ENCODE measurements at regions not wholly inside any gene's neighbourhood (a gene's known extent, or its start where the extent isn't known, plus 50 kb on each side); places are given as distances from the start of the nearest gene placed in this dataset.
A peak's percentile ranks its signal among the peaks of the same experiment; 100 is the strongest.

GRCh38 chr4:149952101-149952500, 126.1 kb upstream of the DCLK2 start:
- Histone ChIP-seq H3K27me3 (ENCODE audit: control insufficient read depth, insufficient read depth, low read length) (no peaks in the 10 kb centered on the region), H3K4me3 (ENCODE audit: insufficient read depth, low read depth, low read length) (no peak overlapping the region), H3K36me3 (replicated peaks; ENCODE audit: control insufficient read depth, insufficient read depth, low read length) (no peaks in the 10 kb centered on the region)
- no peak for DNase-seq

DNA sequence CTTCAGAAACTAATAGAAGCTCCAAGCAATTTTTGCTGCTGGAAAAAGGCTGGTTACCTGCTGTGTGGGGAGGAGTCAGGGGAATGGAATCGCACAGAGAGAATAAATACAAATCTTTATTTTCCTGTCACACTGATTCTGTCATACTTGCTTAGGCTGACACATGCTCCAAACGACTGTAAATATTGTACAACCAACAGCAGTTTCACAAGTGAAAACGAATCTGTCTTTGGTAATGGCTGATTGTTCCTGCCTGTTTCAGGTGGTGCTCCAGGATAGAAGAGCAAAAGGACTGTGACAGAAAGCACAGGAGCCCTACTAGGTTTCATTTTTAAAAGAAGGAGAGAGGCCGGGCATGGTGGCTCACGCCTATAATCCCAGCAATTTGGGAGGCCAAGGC, 125.5 kb upstream of the DCLK2 start:
- no peaks in the 10 kb centered on the region for H3K36me3 ChIP-seq (replicated peaks; ENCODE audit: control insufficient read depth, insufficient read depth, low read length)
- no peak overlapping the region for H3K4me3 ChIP-seq (ENCODE audit: insufficient read depth, low read depth, low read length)

GRCh38 chr4:149955780-149956390, 122.4 kb upstream of the DCLK2 start:
- no peak overlapping the region for H3K4me3 ChIP-seq (ENCODE audit: insufficient read depth, low read depth, low read length)

More for the DNA sequence above, 125.5 kb upstream of the DCLK2 start:
- no peak for DNase-seq
- no peaks in the 10 kb centered on the region for H3K27me3 ChIP-seq (ENCODE audit: control insufficient read depth, insufficient read depth, low read length)

GRCh38 chr4:149956678-149957077, 121.6 kb upstream of the DCLK2 start:
- Histone ChIP-seq H3K4me3 (ENCODE audit: insufficient read depth, low read depth, low read length) (no peak overlapping the region), H3K27me3 (ENCODE audit: control insufficient read depth, insufficient read depth, low read length) (no peaks in the 10 kb centered on the region), H3K36me3 (replicated peaks; ENCODE audit: control insufficient read depth, insufficient read depth, low read length) (no peaks in the 10 kb centered on the region)
- DNase-seq, result no peak

More at GRCh38 chr4:149955780-149956390, 122.4 kb upstream of the DCLK2 start:
- no peaks in the 10 kb centered on the region for H3K27me3 ChIP-seq (ENCODE audit: control insufficient read depth, insufficient read depth, low read length)
- H3K36me3 ChIP-seq (replicated peaks; ENCODE audit: control insufficient read depth, insufficient read depth, low read length), result no peaks in the 10 kb centered on the region
- no peak for DNase-seq

- no peak overlapping the region for H3K4me3 ChIP-seq (ENCODE audit: insufficient read depth, low read depth, low read length)
- H3K27me3 ChIP-seq (ENCODE audit: control insufficient read depth, insufficient read depth, low read length), result no peaks in the 10 kb centered on the region
- H3K36me3 ChIP-seq (replicated peaks; ENCODE audit: control insufficient read depth, insufficient read depth, low read length), result no peaks in the 10 kb centered on the region
- DNase-seq, result no peak
These were observed 116.2 kb upstream of the DCLK2 start for GRCh38 chr4:149961876-149962597.

- Histone ChIP-seq H3K36me3 (replicated peaks; ENCODE audit: control insufficient read depth, insufficient read depth, low read length) (no peaks in the 10 kb centered on the region), H3K4me3 (ENCODE audit: insufficient read depth, low read depth, low read length) (no peak overlapping the region), H3K27me3 (ENCODE audit: control insufficient read depth, insufficient read depth, low read length) (no peaks in the 10 kb centered on the region)
- DNase-seq, result no peak
These were observed 114.0 kb upstream of the DCLK2 start for GRCh38 chr4:149964001-149964796.

DNA sequence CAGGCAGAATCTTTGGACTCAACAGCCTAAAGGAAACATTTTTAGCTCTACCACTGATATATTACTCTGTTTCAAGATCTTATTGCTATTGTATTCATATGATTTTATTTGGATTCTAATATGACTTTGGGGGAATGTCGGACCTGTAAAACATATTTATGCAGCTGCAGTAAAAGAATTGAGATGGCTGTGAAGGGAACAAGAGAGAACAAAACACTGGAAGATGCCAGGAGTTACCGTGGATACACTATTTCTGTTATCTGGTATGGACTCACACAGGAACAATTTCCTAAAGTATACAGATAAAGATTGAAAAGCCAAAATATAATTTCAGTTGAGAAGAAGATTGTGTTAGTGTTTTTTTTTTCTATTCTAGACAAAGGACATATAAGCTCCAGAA, 113.0 kb upstream of the DCLK2 start:
- no peak for DNase-seq
- H3K27me3 ChIP-seq (ENCODE audit: control insufficient read depth, insufficient read depth, low read length), result no peaks in the 10 kb centered on the region

GRCh38 chr4:149972407-149972806, 105.8 kb upstream of the DCLK2 start:
- Histone ChIP-seq H3K27me3 (ENCODE audit: control insufficient read depth, insufficient read depth, low read length) (no peaks in the 10 kb centered on the region), H3K4me3 (ENCODE audit: insufficient read depth, low read depth, low read length) (no peak overlapping the region), H3K36me3 (replicated peaks; ENCODE audit: control insufficient read depth, insufficient read depth, low read length) (no peaks in the 10 kb centered on the region)
- DNase-seq, result no peak

More for the DNA sequence above, 113.0 kb upstream of the DCLK2 start:
- Histone ChIP-seq H3K36me3 (replicated peaks; ENCODE audit: control insufficient read depth, insufficient read depth, low read length) (no peaks in the 10 kb centered on the region), H3K4me3 (ENCODE audit: insufficient read depth, low read depth, low read length) (no peak overlapping the region)

DNA sequence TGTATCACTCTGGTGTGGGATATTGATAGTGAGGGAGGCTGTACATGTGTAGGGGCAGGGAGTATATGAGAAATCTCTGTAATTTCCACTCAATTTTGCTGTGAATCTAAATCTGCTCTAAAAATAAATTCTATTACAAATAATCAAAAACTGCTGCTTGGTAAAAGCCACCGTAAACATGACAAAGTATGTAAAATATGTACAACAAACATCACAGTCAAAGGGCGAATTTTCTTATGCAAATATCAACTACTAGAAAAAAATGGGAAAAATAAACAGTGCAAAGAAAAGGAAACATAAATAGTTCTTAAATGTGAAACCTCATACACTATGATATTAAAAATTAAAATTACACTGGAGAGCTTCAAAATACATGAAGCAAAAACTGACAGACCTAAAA, 105.1 kb upstream of the DCLK2 start:
- no peaks in the 10 kb centered on the region for H3K36me3 ChIP-seq (replicated peaks; ENCODE audit: control insufficient read depth, insufficient read depth, low read length)
- DNase-seq, result no peak
- no peaks in the 10 kb centered on the region for H3K27me3 ChIP-seq (ENCODE audit: control insufficient read depth, insufficient read depth, low read length)
- H3K4me3 ChIP-seq (ENCODE audit: insufficient read depth, low read depth, low read length), result no peak overlapping the region

GRCh38 chr4:149975172-149975571, 103.1 kb upstream of the DCLK2 start:
- H3K4me3 ChIP-seq (ENCODE audit: insufficient read depth, low read depth, low read length), result no peak overlapping the region
- no peaks in the 10 kb centered on the region for H3K36me3 ChIP-seq (replicated peaks; ENCODE audit: control insufficient read depth, insufficient read depth, low read length)
- H3K27me3 ChIP-seq (ENCODE audit: control insufficient read depth, insufficient read depth, low read length), result no peaks in the 10 kb centered on the region
- DNase-seq, result no peak

DNA sequence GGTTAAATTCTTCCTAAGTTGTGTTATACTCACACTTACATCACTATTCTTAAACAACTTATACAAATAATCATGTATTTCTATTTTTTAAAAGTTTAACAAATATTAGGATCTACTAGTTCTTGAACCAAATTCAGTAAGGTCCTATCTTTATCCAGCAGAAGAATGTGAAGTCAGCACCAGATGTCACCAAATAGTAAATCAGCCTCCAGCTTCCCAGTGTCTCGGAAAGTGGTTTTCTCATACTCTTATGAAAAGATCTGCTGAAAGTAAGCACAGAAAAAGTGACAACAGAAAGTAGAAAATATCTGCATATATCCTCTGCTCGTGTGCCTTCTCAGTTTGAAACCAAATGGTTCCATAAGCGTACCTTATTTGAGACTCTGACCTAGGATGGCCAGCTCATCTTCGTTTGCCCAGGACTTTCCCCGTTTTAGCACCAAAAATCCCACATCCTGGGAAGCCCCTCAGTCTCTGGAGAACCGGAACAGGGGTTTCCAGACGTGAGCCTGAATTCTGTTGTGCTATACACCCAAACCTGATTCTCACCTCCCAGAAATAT, 98.0 kb upstream of the DCLK2 start:
- no peak overlapping the region for H3K4me3 ChIP-seq (ENCODE audit: insufficient read depth, low read depth, low read length)

DNA sequence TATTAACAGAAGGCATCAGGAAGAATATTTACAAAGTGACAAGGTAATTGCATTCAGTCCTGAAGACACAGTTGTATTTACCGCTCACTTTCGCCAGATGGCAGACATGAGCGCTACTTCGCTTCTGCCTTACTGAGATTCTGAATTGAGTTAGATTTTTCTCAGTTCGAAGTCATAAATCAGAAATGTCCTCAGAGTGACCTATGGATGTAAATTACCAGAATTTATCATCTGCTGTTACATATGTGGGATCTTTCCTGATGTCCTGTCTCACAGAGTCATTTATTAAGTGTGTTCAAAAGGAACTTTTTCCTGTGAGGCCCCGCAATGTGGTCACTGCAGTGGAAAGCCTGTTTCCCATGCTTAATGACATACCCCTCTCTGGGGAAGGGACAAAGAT, 97.3 kb upstream of the DCLK2 start:
- H3K36me3 ChIP-seq (replicated peaks; ENCODE audit: control insufficient read depth, insufficient read depth, low read length), result no peaks in the 10 kb centered on the region
- H3K27me3 ChIP-seq (ENCODE audit: control insufficient read depth, insufficient read depth, low read length), result no peaks in the 10 kb centered on the region
- DNase-seq, result peak; percentile 10
- H3K4me3 ChIP-seq (ENCODE audit: insufficient read depth, low read depth, low read length), result no peak overlapping the region

More for the DNA sequence above, 98.0 kb upstream of the DCLK2 start:
- no peak for DNase-seq
- Histone ChIP-seq H3K27me3 (ENCODE audit: control insufficient read depth, insufficient read depth, low read length) (no peaks in the 10 kb centered on the region), H3K36me3 (replicated peaks; ENCODE audit: control insufficient read depth, insufficient read depth, low read length) (no peaks in the 10 kb centered on the region)

DNA sequence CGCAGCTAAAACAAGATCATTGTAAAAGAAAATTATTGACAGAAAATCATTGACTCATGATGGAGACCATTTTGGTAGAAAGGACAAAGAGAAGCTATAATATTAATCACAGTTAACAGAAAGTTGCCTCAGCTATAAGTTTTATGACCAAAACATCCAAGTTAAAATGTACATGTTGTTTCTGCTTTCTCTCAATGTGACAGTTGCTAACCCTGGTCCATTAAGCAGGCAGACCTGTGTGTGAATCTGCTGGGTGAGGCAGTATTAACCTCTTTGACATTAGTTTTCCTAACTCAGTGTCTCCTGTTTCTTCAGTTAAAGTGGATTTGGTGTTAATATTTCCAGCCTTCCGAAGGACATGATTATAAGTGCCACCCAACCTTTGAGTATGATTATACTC, 94.8 kb upstream of the DCLK2 start:
- H3K27me3 ChIP-seq (ENCODE audit: control insufficient read depth, insufficient read depth, low read length), result no peaks in the 10 kb centered on the region
- no peaks in the 10 kb centered on the region for H3K36me3 ChIP-seq (replicated peaks; ENCODE audit: control insufficient read depth, insufficient read depth, low read length)
- no peak overlapping the region for H3K4me3 ChIP-seq (ENCODE audit: insufficient read depth, low read depth, low read length)
- no peak for DNase-seq

GRCh38 chr4:149983931-149984330, 94.3 kb upstream of the DCLK2 start:
- DNase-seq, result no peak
- Histone ChIP-seq H3K36me3 (replicated peaks; ENCODE audit: control insufficient read depth, insufficient read depth, low read length) (no peaks in the 10 kb centered on the region), H3K4me3 (ENCODE audit: insufficient read depth, low read depth, low read length) (no peak overlapping the region), H3K27me3 (ENCODE audit: control insufficient read depth, insufficient read depth, low read length) (no peaks in the 10 kb centered on the region)

- DNase-seq, result no peak
- Histone ChIP-seq H3K27me3 (ENCODE audit: control insufficient read depth, insufficient read depth, low read length) (no peaks in the 10 kb centered on the region), H3K36me3 (replicated peaks; ENCODE audit: control insufficient read depth, insufficient read depth, low read length) (no peaks in the 10 kb centered on the region)
These were observed 92.3 kb upstream of the DCLK2 start for GRCh38 chr4:149985981-149986380.

More at GRCh38 chr4:149985981-149986380, 92.3 kb upstream of the DCLK2 start:
- H3K4me3 ChIP-seq (ENCODE audit: insufficient read depth, low read depth, low read length), result no peak overlapping the region

Measured in H7 (cell line).